ENCODE measurements at regions not wholly inside any gene's neighbourhood (a gene's known extent, or its start where the extent isn't known, plus 50 kb on each side); places are given as distances from the start of the nearest gene placed in this dataset.
"Not testable (repeated sequence)": the region's sequence is repeated elsewhere in the genome, so short reads cannot be mapped to it uniquely, and the experiment has no call there.

DNA sequence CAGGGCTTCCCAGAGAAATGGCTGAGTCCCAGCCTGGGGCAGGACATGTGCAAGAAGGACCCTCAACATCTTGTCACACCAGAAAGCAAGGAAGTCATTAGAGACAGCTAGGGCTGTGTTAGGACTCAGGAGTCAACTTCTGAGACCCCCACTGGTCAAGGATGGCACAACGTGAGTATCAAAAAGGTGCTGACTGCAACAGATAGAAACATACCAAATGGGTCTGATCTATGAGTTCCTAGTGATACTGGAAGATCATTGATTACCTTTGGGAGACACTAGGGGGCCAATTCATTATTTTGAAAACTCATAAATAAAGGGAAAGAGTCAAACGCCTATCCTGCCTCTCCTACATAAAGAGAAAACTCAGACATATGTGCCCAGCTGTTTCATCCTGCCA lies 73.5 kb upstream of the GJB6 start:
- TF ChIP-seq EZH2 (IDR thresholded peaks at IDR 0.05; ENCODE audit: low read length, missing control alignments): no peak
- TF ChIP-seq, protein P1, sequence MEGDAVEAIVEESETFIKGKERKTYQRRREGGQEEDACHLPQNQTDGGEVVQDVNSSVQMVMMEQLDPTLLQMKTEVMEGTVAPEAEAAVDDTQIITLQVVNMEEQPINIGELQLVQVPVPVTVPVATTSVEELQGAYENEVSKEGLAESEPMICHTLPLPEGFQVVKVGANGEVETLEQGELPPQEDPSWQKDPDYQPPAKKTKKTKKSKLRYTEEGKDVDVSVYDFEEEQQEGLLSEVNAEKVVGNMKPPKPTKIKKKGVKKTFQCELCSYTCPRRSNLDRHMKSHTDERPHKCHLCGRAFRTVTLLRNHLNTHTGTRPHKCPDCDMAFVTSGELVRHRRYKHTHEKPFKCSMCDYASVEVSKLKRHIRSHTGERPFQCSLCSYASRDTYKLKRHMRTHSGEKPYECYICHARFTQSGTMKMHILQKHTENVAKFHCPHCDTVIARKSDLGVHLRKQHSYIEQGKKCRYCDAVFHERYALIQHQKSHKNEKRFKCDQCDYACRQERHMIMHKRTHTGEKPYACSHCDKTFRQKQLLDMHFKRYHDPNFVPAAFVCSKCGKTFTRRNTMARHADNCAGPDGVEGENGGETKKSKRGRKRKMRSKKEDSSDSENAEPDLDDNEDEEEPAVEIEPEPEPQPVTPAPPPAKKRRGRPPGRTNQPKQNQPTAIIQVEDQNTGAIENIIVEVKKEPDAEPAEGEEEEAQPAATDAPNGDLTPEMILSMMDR (conservative IDR thresholded peaks at IDR 0.05 in 1 of 2, IDR thresholded peaks at IDR 0.05 in 1 of 2; ENCODE audit: low read depth in 1 of 2, low read length in 2 of 2): no peak
- peaks cover 6% of the 10 kb centered on the region for H3K27me3 ChIP-seq (ENCODE audit: control insufficient read depth, insufficient read depth, low read length)
- no peak overlapping the region for H3K9ac ChIP-seq (ENCODE audit: insufficient read depth, low read length)
- no peaks in the 10 kb centered on the region for H3K4me1 ChIP-seq (ENCODE audit: control insufficient read depth, extremely low read depth, insufficient read depth, low read length)
- no peaks in the 10 kb centered on the region for H3K9me3 ChIP-seq (ENCODE audit: control insufficient read depth, insufficient read depth, low read depth, low read length)
- no peaks in the 10 kb centered on the region for H4K20me1 ChIP-seq (ENCODE audit: control insufficient read depth, extremely low read depth, insufficient read depth, low read length)
- no peak for DNase-seq (ENCODE audit: low read depth in 2 of 2)
- no peaks in the 10 kb centered on the region for H3K36me3 ChIP-seq (ENCODE audit: control insufficient read depth, insufficient read depth, low read length)
- H2AFZ ChIP-seq (ENCODE audit: low read length): no peak overlapping the region
- no peak overlapping the region for H3K4me3 ChIP-seq (replicated peaks in 1 of 4; ENCODE audit: control extremely low read depth in 1 of 4, insufficient read depth in 1 of 4, low read depth in 3 of 4, low read length in 4 of 4)
- no peak overlapping the region for H3K27ac ChIP-seq (ENCODE audit: insufficient read depth, low read length)
- no peaks in the 10 kb centered on the region for H3K79me2 ChIP-seq (ENCODE audit: control insufficient read depth, insufficient read depth, low read length)
- H3K4me2 ChIP-seq (ENCODE audit: extremely low read depth, insufficient read depth, low read length): no peak overlapping the region

DNA sequence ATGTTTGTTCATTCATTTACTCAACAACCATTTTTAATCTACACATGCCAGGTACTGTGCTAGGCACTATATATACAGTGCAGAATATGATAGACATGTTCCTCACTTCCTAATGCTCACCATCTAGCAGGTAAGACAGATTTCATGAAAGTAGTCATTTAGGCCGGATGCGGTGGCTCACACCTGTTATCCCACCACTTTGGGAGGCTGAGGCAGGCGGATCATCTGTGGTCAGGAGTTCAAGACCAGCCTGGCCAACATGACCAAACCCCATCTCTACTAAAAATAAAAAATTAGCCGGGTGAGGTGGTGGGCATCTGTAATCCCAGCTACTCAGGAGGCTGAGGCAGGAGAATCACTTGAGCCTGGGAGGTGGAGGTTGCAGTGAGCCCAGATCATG lies 71.9 kb upstream of the GJB6 start:
- H3K9me3 ChIP-seq (ENCODE audit: control insufficient read depth, insufficient read depth, low read depth, low read length); H3K4me2 ChIP-seq (ENCODE audit: extremely low read depth, insufficient read depth, low read length); H3K4me3 ChIP-seq (replicated peaks in 1 of 4; ENCODE audit: control extremely low read depth in 1 of 4, insufficient read depth in 1 of 4, low read depth in 3 of 4, low read length in 4 of 4); DNase-seq (ENCODE audit: low read depth in 2 of 2); H3K36me3 ChIP-seq (ENCODE audit: control insufficient read depth, insufficient read depth, low read length); H3K79me2 ChIP-seq (ENCODE audit: control insufficient read depth, insufficient read depth, low read length); H3K27me3 ChIP-seq (ENCODE audit: control insufficient read depth, insufficient read depth, low read length); H3K27ac ChIP-seq (ENCODE audit: insufficient read depth, low read length); H4K20me1 ChIP-seq (ENCODE audit: control insufficient read depth, extremely low read depth, insufficient read depth, low read length); H3K4me1 ChIP-seq (ENCODE audit: control insufficient read depth, extremely low read depth, insufficient read depth, low read length); H3K9ac ChIP-seq (ENCODE audit: insufficient read depth, low read length); H2AFZ ChIP-seq (ENCODE audit: low read length): not testable (repeated sequence)

DNA sequence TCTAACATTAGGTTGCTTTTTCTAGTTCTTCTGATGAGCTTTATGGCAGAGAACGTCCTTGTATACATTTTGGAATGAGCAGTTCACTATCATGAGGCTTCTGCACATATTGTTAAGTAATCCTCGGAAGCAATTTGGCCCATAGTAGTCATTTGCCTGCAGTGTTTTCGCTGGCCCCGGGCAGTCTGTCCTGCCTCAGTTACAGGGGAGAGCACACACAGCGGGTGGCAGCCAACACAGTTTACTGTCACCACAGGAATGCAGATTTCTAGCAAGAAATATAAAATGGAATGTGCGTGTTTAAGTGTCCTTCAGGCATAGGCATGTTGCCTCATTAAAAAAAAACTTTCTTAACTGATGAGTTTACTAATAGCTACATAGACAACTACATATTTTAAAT lies 71.5 kb upstream of the GJB6 start:
- Histone ChIP-seq H3K4me1 (ENCODE audit: control insufficient read depth, extremely low read depth, insufficient read depth, low read length) (no peaks in the 10 kb centered on the region), H3K9me3 (ENCODE audit: control insufficient read depth, insufficient read depth, low read depth, low read length) (no peaks in the 10 kb centered on the region), H3K79me2 (ENCODE audit: control insufficient read depth, insufficient read depth, low read length) (no peaks in the 10 kb centered on the region), H4K20me1 (ENCODE audit: control insufficient read depth, extremely low read depth, insufficient read depth, low read length) (no peaks in the 10 kb centered on the region), H3K4me2 (ENCODE audit: extremely low read depth, insufficient read depth, low read length) (no peak overlapping the region), H3K27ac (ENCODE audit: insufficient read depth, low read length) (no peak overlapping the region), H3K9ac (ENCODE audit: insufficient read depth, low read length) (no peak overlapping the region), H3K36me3 (ENCODE audit: control insufficient read depth, insufficient read depth, low read length) (no peaks in the 10 kb centered on the region), H2AFZ (ENCODE audit: low read length) (no peak overlapping the region), H3K27me3 (ENCODE audit: control insufficient read depth, insufficient read depth, low read length) (peaks cover 6% of the 10 kb centered on the region), H3K4me3 (replicated peaks in 1 of 4; ENCODE audit: control extremely low read depth in 1 of 4, insufficient read depth in 1 of 4, low read depth in 3 of 4, low read length in 4 of 4) (no peak overlapping the region)
- DNase-seq (ENCODE audit: low read depth in 2 of 2): peak in 1 of 2 donors; percentile 15
- no peak for TF ChIP-seq EZH2 (IDR thresholded peaks at IDR 0.05; ENCODE audit: low read length, missing control alignments)
- TF ChIP-seq, protein P1 (conservative IDR thresholded peaks at IDR 0.05 in 1 of 2, IDR thresholded peaks at IDR 0.05 in 1 of 2; ENCODE audit: low read depth in 1 of 2, low read length in 2 of 2): no peak
